ENCODE measurements at regions not wholly inside any gene's neighbourhood (a gene's known extent, or its start where the extent isn't known, plus 50 kb on each side); places are given as distances from the start of the nearest gene placed in this dataset.
A peak's percentile ranks its signal among the peaks of the same experiment; 100 is the strongest.

- Histone ChIP-seq H3K36me3 (ENCODE audit: insufficient read depth, low read length) (no peaks in the 10 kb centered on the region), H3K9me3 (ENCODE audit: control insufficient read depth, insufficient read depth, low read length) (no peaks in the 10 kb centered on the region), H3K4me1 (ENCODE audit: insufficient read depth, low read length) (peaks cover 4% of the 10 kb centered on the region; the same call in 1 of the 2 replicates), H3K9ac (ENCODE audit: low read depth, low read length) (peak overlapping the region; percentile 73)
Measured at GRCh38 chr4:184537269-184538022, 63.1 kb upstream of the IRF2 start.

- Histone ChIP-seq H3K9ac (ENCODE audit: low read depth, low read length) (peak overlapping the region; percentile 73), H3K4me1 (ENCODE audit: insufficient read depth, low read length) (peaks cover 4% of the 10 kb centered on the region; the same call in 1 of the 2 replicates), H3K36me3 (ENCODE audit: insufficient read depth, low read length) (no peaks in the 10 kb centered on the region), H3K9me3 (ENCODE audit: control insufficient read depth, insufficient read depth, low read length) (no peaks in the 10 kb centered on the region)
Measured at GRCh38 chr4:184536881-184537248, 62.5 kb upstream of the IRF2 start.

- H3K9ac ChIP-seq (ENCODE audit: low read depth, low read length), result peak overlapping the region; percentile 73
- H3K36me3 ChIP-seq (ENCODE audit: insufficient read depth, low read length), result no peaks in the 10 kb centered on the region
- H3K4me1 ChIP-seq (ENCODE audit: insufficient read depth, low read length), result peaks cover 4% of the 10 kb centered on the region; the same call in 1 of the 2 replicates
- no peaks in the 10 kb centered on the region for H3K9me3 ChIP-seq (ENCODE audit: control insufficient read depth, insufficient read depth, low read length)
Measured at GRCh38 chr4:184536065-184536880, 61.9 kb upstream of the IRF2 start.

DNA sequence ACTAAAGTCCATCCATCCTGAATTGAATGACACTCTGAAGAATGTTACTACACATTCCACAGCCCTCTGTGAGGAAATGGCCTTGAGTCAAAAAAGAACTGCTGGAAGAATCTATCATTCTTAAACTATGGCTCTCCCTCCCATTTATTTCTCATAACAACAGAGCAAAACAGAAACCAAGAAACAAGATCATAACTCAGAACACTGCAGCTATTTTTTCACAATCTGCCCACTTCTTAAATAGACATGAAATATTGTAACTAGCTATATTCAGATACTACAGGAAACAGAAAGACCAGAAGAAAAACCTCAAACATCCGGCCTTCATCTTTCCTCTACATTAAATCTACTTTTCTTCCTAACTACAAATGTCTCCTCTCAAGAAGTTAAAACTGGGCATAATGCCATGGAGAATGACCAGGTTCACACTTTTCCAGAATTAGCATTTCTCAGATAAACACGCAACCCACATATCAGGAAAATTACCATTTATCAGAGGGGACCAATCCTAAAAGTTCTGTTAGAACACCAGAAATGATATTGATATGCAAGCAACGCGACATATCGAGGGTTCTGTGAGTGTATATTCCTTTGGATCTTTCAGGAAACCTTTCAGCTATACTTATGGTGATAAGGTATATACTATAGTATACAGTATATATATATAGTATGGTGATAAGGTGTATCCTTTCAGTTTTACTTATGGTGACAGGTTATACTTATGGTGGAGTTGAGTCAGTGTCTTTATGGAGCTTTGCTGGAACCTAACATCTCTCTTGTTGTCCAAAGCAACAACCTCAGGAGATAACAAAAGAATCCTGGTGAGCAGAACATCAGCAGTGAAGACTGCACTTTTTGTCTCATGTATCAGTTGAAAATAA is 60.4 kb upstream of the IRF2 start:
- no peak overlapping the region for H3K9ac ChIP-seq (ENCODE audit: low read depth, low read length)
- H3K36me3 ChIP-seq (ENCODE audit: insufficient read depth, low read length), result no peaks in the 10 kb centered on the region
- H3K4me1 ChIP-seq (ENCODE audit: insufficient read depth, low read length), result peaks cover 4% of the 10 kb centered on the region; the same call in 1 of the 2 replicates
- no peaks in the 10 kb centered on the region for H3K9me3 ChIP-seq (ENCODE audit: control insufficient read depth, insufficient read depth, low read length)

DNA sequence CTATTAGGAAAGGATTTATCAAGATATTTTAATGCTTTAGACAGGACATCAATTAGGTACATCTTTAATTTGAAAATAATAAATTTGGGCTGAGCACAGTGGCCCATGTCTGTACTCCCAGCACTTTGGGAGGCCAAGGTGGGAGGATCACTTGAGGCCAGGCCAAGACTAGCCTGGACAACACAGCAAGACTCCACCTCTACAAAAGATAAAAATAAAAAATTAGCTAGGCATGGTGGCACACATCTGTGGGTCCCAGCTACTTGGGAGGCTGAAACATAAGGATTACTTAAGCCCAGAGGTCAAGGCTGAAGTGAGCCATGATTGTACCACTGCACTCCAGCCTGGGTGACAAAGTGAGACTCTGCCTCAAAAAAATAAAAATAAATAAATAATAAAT is 59.6 kb upstream of the IRF2 start:
- H3K36me3 ChIP-seq (ENCODE audit: insufficient read depth, low read length), result no peaks in the 10 kb centered on the region
- no peak overlapping the region for H3K9ac ChIP-seq (ENCODE audit: low read depth, low read length)
- H3K9me3 ChIP-seq (ENCODE audit: control insufficient read depth, insufficient read depth, low read length), result no peaks in the 10 kb centered on the region
- H3K4me1 ChIP-seq (ENCODE audit: insufficient read depth, low read length), result peaks cover 13% of the 10 kb centered on the region

- H3K4me1 ChIP-seq (ENCODE audit: insufficient read depth, low read length), result peaks cover 17% of the 10 kb centered on the region
- H3K9ac ChIP-seq (ENCODE audit: low read depth, low read length), result no peak overlapping the region
- no peaks in the 10 kb centered on the region for H3K9me3 ChIP-seq (ENCODE audit: control insufficient read depth, insufficient read depth, low read length)
- no peaks in the 10 kb centered on the region for H3K36me3 ChIP-seq (ENCODE audit: insufficient read depth, low read length)
Measured at GRCh38 chr4:184531008-184531407, 56.7 kb upstream of the IRF2 start.

- Histone ChIP-seq H3K36me3 (ENCODE audit: insufficient read depth, low read length) (no peaks in the 10 kb centered on the region), H3K4me1 (ENCODE audit: insufficient read depth, low read length) (peaks cover 13% of the 10 kb centered on the region), H3K9ac (ENCODE audit: low read depth, low read length) (no peak overlapping the region), H3K9me3 (ENCODE audit: control insufficient read depth, insufficient read depth, low read length) (no peaks in the 10 kb centered on the region)
Measured at GRCh38 chr4:184529283-184529682, 54.9 kb upstream of the IRF2 start.

GRCh38 chr4:184528713-184529112 is 54.4 kb upstream of the IRF2 start:
- Histone ChIP-seq H3K4me1 (ENCODE audit: insufficient read depth, low read length) (peaks cover 13% of the 10 kb centered on the region), H3K9me3 (ENCODE audit: control insufficient read depth, insufficient read depth, low read length) (no peaks in the 10 kb centered on the region), H3K36me3 (ENCODE audit: insufficient read depth, low read length) (no peaks in the 10 kb centered on the region), H3K9ac (ENCODE audit: low read depth, low read length) (no peak overlapping the region)

GRCh38 chr4:184528051-184528450 is 53.7 kb upstream of the IRF2 start:
- Histone ChIP-seq H3K9ac (ENCODE audit: low read depth, low read length) (no peak overlapping the region), H3K9me3 (ENCODE audit: control insufficient read depth, insufficient read depth, low read length) (no peaks in the 10 kb centered on the region), H3K36me3 (ENCODE audit: insufficient read depth, low read length) (no peaks in the 10 kb centered on the region), H3K4me1 (ENCODE audit: insufficient read depth, low read length) (peaks cover 13% of the 10 kb centered on the region)

DNA sequence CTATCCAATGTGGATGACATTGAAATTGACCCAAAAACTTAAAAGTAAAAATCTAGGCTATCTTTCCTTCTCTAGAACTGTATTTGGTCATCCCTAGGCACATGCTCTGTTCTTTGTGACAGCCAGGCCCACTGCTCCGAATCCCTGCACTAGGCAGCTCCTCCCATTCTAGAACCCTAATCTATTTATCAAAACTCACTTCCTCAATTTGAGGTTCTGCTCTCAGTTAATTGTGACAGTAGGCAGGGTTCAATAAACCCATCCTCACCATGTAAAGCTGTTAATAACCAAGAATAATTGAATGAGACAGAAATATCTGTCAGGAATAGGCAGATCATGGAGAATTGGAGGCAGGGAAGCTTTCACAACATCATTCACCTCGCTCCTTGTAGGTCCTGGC is 51.9 kb upstream of the IRF2 start:
- H3K9ac ChIP-seq (ENCODE audit: low read depth, low read length), result no peak overlapping the region
- H3K4me1 ChIP-seq (ENCODE audit: insufficient read depth, low read length), result peaks cover 13% of the 10 kb centered on the region
- no peaks in the 10 kb centered on the region for H3K36me3 ChIP-seq (ENCODE audit: insufficient read depth, low read length)
- no peaks in the 10 kb centered on the region for H3K9me3 ChIP-seq (ENCODE audit: control insufficient read depth, insufficient read depth, low read length)
